ENCODE measurements at regions not wholly inside any gene's neighbourhood (a gene's known extent, or its start where the extent isn't known, plus 50 kb on each side); places are given as distances from the start of the nearest gene placed in this dataset.
"Not testable (repeated sequence)": the region's sequence is repeated elsewhere in the genome, so short reads cannot be mapped to it uniquely, and the experiment has no call there.

- no peak for DNase-seq (ENCODE audit: low read depth, low spot score)
Observed at GRCh38 chr7:20519645-20520044, 95.8 kb upstream of the ABCB5 start.

DNA sequence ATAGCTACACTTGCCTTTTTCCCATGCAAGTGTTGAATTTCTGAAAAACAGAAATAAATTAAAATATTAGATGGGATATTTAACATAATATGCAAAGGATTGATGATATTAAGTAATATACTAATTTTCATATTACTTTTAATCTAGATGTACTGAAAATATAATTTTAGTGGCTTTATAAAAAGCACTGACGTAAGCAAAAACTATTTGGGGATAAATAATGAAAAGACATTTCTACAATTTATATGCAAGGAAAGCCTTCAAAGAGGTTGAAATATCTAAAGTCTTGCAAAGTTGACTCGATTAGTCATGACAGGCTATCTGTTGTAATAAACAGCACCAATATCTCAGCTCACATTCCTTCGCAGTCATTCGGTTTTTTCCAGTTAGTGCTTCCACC lies 94.9 kb upstream of the ABCB5 start:
- no peak for DNase-seq (ENCODE audit: low read depth, low spot score)

DNA sequence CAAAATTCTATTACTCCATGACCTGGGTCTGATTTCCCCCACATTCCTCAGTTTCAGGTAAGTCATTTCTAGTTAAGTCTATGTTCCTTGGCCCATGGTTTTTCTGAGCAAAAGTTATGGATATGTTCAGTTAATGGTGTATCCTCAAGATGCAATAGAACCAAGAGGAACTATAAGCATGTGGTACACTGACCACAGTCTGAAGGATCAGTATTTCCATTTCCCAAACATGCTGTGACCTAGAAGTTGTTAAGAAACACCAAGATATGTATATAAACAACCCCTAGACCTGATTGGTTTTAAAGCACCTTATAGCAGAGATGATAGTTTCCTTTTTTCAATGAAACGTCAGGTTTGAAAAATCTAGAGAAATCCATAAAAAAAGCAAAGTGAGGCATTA lies 94.2 kb upstream of the ABCB5 start:
- no peak for DNase-seq (ENCODE audit: low read depth, low spot score)

DNA sequence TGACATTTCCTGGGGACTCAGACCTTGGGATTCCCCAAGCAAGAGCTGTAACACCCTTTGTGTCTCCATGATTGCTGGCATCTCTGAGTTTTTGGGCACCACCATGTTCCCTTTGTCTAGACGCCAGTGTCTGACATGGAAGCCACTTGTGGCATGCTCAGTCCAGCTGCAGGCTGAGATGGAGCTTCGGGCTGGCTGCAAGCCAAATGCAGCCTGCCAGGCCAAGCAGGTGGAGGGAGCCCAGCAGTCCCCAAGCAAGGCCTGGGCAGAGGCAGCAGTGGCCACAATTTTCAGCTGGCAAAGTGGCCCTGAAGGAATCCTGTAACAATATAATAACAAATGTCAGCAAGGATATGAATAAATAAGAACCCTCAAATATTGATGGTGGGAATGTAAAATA lies 86.2 kb upstream of the ABCB5 start:
- no peak for DNase-seq (ENCODE audit: low read depth, low spot score)

GRCh38 chr7:20532890-20533289 lies 82.6 kb upstream of the ABCB5 start:
- peak; percentile 36 for DNase-seq (ENCODE audit: low read depth, low spot score)

- no peak for DNase-seq (ENCODE audit: low read depth, low spot score)
Observed at GRCh38 chr7:20534543-20534942, 80.9 kb upstream of the ABCB5 start.

DNA sequence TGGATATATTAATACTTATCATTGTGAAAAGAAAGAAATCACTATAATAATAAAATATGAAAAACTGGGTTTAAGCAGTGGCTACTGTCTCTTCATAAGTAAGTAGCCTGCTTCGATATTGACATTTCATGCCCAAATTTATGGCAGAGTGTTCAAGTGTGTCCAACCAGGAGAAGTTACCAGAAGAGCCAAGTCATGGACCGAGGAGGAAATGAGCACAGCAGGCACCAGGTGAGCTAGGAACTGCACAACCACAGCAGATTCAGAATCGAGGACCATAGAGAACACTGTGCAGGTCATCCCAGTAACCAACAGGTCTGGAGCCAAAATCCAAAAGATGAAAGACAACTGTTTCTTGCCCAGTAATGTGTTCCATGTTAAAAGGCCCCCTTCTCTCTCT lies 79.9 kb upstream of the ABCB5 start:
- no peak for DNase-seq (ENCODE audit: low read depth, low spot score)

DNA sequence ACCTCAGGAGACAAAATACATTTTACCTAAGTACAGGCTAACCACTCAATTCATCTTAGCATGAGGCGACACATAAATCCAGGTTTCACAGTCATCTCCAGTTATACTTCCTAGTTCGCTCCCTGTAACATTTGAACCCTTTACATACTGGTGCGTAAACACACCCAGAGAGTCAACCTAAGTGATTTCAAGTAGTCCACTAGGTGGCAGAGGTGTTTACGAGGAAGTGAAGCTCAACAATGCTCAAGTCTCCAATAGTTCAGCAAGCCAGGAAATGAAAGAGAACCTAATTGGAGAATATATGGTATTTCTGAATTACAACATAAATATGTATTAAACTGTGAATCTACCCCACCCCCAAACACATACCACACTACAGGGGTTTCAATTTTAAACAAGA lies 76.3 kb upstream of the ABCB5 start:
- no peak for DNase-seq (ENCODE audit: low read depth, low spot score)

DNA sequence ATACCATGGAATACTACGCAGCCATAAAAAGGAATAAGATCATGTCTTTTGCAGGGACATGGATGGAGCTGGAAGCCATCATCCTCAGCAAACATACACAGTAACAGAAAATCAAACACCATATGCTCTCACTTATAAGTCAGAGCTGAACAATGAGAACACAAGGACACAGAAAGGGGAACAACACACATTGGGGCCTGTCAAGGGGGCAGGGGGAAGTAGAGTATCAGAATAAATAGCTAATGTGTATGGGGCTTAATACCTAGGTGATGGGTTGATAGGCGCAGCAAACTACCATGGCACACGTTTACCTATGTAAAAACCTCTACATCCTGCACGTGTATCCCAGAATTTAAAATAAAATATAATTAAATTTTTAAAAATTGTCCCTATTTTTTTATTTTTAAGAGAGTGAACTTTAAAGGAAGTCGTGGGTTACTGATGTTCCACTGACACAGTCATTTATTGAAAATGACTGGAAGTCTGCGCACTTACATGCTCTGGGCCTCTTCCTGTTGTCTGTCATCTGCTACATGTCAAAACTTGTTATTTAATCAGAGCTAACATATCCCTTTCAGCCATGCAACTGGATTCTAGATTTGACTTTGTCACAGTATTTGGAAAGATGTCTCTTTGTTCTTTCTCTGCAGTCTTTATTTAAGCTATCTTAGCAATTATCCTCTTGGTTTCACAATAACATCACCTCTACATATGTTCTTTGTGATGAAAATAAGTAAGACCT lies 73.7 kb upstream of the ABCB5 start:
- DNase-seq (ENCODE audit: low read depth, low spot score), result no peak

DNA sequence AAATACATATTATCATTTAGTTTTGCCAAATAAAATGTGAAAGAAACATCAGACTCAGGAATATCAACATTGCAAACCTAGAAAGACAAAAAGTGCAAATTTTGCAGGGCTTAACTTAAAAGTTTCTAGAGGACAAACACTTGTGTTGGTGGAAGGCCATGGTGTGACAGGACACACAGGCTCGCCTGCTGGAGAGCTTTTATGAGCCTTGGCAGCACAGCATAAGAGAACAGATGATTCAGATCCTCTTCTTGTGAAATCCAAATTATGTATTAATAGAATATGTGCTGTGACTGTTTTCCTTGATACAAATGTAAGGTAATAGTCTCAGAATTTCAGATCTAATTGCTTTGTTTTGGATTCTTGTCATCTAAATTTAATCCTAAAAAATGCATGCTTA lies 72.9 kb upstream of the ABCB5 start:
- no peak for DNase-seq (ENCODE audit: low read depth, low spot score)

DNA sequence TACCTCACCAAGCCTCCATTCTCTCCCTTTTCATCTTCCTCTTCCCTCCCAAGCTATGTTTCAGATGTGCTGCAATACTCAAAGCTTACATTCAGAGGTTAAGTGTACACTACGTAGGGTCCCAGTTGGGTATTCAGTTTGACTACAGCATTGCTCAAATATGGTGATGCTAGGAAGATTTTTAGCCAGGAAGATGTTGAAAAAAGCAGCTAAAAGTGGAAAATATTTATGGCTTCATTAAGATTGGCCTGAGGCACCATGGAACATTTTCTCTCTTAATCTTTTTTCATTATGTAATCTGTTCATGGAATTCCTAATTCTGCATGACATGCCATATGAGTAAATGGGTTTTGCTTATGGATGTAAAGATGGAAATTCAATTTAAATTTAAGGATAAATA lies 72.0 kb upstream of the ABCB5 start:
- no peak for DNase-seq (ENCODE audit: low read depth, low spot score)

- DNase-seq (ENCODE audit: low read depth, low spot score), result no peak
Observed at GRCh38 chr7:20545016-20545415, 70.5 kb upstream of the ABCB5 start.

- DNase-seq (ENCODE audit: low read depth, low spot score), result not testable (repeated sequence)
Observed at GRCh38 chr7:20546958-20547357, 68.5 kb upstream of the ABCB5 start.

DNA sequence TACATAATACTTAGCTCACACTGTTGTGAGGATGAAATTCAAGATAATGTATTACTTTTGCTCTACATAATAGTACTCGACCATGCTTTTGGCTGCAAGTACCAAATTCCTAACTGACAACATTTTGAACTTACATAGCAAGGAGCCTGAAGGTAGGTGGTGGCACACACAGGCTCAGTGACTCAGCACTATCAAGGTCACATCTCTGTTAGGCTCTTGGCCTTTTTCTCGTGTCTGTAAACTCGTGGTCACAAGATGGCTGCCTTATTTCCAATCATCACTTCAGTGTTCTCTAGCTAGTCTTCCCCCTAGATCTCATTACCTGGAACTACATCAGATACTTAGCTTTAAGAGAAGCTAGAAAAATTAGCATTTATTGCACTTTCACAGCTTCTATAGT lies 61.4 kb upstream of the ABCB5 start:
- DNase-seq (ENCODE audit: low read depth, low spot score), result no peak

- DNase-seq (ENCODE audit: low read depth, low spot score), result no peak
Observed at GRCh38 chr7:20556091-20556490, 59.4 kb upstream of the ABCB5 start.

GRCh38 chr7:20557116-20557515 lies 58.4 kb upstream of the ABCB5 start:
- no peak for DNase-seq (ENCODE audit: low read depth, low spot score)

DNA sequence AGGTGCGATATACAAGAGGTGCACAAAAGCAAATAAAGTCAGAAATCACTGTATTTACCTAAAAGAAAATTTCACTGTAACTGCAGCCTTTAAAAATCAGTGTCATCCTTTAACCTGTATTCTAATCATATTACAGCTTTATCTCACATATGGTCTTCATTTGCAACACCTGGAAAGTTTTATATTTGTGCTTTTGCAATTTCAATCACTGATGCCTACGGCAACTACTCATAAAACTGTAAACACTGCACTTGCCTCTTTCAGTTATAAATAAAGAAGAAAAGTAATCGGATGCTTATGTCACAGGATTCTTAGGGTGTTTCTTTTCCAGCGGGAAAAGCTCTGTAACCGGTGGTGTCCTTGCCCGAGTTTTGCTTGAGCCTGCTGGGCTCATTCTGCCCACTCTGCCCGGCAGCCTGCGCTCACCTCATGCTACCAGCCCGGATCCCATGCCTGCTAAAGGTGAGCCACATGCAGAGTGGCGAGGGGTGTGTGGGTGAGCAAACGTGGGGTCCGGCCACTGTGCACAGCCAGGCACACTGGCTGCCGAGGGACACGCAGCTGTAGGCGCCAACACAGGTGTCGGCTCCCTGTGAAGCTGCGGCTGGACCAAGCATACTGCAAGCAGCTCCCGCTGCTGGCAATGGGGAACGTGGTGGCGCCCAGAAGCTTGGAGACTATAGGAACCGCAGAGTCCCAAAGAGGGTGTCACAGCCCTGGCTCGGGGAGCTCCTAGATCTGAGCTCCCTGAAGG lies 56.3 kb upstream of the ABCB5 start:
- no peak for DNase-seq (ENCODE audit: low read depth, low spot score)

DNA sequence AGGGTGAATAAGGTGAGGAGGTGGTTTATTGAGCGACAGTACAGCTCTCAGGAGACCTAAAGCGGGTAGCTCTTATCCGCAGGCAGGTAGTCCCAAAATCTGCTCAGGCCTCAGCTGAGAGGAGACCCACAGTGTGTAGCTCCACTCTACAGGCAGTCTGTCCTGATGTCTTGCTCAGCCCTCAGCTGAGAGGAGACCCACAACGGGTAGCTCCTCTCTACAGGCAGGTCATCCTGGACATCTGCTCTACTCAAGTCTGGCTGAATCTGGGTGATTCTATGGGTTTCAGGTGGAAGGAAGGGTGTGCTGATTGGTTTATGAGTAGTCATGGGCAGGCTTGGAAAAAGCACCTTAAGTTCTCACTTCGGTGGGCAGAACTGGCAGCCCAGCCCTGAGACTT lies 55.6 kb upstream of the ABCB5 start:
- DNase-seq (ENCODE audit: low read depth, low spot score), result no peak

DNA sequence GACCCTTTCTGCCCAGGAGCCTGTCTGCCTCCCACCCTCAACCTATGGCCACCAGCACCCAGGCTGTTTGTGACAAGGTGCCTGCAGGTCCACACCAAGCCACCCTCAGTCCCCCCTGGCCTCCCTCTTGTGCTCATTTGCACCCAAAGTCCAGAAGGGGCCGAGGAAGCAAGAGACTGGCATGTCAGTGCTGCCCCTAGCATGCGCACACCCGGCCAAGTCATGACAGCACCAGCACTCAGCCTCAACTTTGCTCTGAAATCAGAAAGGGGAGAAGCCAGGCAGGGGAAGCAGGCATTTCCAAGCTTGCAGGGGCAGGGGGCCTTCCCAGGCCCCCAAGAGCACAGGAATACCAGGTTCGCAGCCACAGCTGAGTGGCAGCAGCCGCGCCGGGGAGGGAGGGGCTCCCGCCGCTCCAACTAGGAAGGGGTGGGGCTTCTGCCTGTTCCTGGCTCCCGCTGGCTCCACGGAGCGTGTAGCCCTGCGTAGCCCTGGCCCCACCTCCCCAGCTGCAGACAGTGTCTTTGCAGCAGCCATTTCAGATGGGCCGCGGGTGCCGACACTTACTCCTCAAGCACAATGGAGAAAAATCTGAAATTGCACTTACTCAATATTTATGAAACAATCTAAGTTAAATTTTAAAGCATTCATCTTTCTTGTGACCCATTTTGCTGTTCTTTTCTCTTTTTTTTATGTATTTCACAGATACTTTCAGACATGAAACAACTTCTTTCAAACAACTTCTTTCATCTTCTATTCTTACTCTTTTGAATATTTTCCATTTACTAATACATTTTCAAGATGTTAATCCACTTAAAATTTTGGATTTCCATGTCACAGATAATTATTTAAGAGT lies 54.9 kb upstream of the ABCB5 start:
- no peak for DNase-seq (ENCODE audit: low read depth, low spot score)

- peak; percentile 89 for DNase-seq (ENCODE audit: low read depth, low spot score)
Observed at GRCh38 chr7:20561466-20561865, 54.0 kb upstream of the ABCB5 start.

GRCh38 chr7:20561908-20562307 lies 53.6 kb upstream of the ABCB5 start:
- DNase-seq (ENCODE audit: low read depth, low spot score), result no peak

DNA sequence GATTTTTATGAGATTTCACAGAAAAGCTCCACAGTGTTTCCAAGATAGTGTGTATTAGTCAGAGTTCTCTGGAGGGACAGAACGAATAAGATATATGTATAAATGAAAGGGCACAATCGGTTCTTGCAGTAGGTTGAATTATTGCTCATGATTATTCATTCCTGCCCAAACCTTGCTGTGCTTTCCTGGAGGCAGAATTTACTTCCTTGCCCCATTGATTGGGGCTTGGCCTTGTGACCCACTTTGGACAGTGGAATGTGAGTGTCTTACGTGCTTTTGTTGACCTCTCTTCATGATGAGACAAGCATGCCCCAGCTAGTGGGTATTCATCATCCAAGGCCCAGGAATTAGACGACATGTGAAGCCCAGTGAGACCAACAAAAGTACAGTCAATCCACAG lies 53.0 kb upstream of the ABCB5 start:
- no peak for DNase-seq (ENCODE audit: low read depth, low spot score)
